A673 (cell line): ENCODE measurements at regions not wholly inside any gene's neighbourhood (a gene's known extent, or its start where the extent isn't known, plus 50 kb on each side); places are given as distances from the start of the nearest gene placed in this dataset.

Experiments
- EZH2 ChIP-seq: fragments of 200-600 bp; sonication (generic); IDR thresholded peaks from 2 replicates; pipeline ENCODE4 v1.6.1; 2017; ENCODE audit warnings: borderline replicate concordance, low read depth, mild to moderate bottlenecking, mixed read lengths, antibody characterized with exemption, low read length; ENCODE audit not compliant: poor library complexity, severe bottlenecking
- TF ChIP-seq, protein P1 (sequence below): fragments of 300-800, 200-600 bp; sonication (generic); conservative IDR thresholded peaks from 2 replicates; pipeline ENCODE4 v1.5.1; 2017; ENCODE audit warnings: low read depth, mild to moderate bottlenecking, antibody characterized with exemption, low read length, moderate library complexity, mixed read lengths

DNA sequence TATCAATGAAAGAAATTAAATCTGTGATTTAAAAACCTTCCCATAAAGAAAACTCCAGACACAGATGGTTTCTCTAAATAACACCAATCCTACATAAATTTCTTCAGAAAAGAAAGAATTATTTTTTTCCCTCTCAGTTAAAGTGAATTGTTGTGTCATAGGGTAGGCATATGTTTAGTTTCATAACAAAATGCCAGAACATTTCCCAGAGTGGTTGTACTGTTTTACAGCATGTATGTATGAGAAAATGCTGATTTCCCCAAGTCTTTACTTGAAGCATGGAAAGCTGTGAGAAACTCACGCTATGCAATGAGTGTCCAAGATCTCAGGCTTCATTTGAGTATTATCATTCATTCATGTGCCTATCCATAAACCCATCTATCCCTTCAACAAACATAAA lies 582.5 kb downstream of the ELAVL2 start:
- TF ChIP-seq, protein P1, sequence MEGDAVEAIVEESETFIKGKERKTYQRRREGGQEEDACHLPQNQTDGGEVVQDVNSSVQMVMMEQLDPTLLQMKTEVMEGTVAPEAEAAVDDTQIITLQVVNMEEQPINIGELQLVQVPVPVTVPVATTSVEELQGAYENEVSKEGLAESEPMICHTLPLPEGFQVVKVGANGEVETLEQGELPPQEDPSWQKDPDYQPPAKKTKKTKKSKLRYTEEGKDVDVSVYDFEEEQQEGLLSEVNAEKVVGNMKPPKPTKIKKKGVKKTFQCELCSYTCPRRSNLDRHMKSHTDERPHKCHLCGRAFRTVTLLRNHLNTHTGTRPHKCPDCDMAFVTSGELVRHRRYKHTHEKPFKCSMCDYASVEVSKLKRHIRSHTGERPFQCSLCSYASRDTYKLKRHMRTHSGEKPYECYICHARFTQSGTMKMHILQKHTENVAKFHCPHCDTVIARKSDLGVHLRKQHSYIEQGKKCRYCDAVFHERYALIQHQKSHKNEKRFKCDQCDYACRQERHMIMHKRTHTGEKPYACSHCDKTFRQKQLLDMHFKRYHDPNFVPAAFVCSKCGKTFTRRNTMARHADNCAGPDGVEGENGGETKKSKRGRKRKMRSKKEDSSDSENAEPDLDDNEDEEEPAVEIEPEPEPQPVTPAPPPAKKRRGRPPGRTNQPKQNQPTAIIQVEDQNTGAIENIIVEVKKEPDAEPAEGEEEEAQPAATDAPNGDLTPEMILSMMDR, result no peak
- no peak for TF ChIP-seq EZH2
